K562 (cell line): ENCODE measurements at regions not wholly inside any gene's neighbourhood (a gene's known extent, or its start where the extent isn't known, plus 50 kb on each side); places are given as distances from the start of the nearest gene placed in this dataset.

ENCODE experiments used
- ATAC-seq: fragments of 200-7000 bp; cut with Tn5 transposase; 3 replicates; pipeline ENCODE4 v1.9.1; 2020; ENCODE audit warnings: moderate library complexity
- BruUV-seq: library from RNA; stranded (reverse); fragments of 400-500 nt; replicated peaks from 2 replicates; lab custom pipeline; 2021; lab: Mats Ljungman, UMichigan
- CTCF ChIA-PET: fragments of 300-600 bp; formaldehyde crosslinking; extraction: SDS; loops from one replicate; lab custom pipeline; 2021; ENCODE audit warnings: low intra/inter-chr PET ratio; lab: Yijun Ruan, JAX
- POLR2A ChIA-PET: fragments of 300-600, 350-650 bp; sonication (Branson Sonifier 250); formaldehyde crosslinking; extraction: SDS; loops from one replicate; lab custom pipeline; 2021; ENCODE audit warnings: antibody characterized with exemption, inconsistent platforms; lab: Yijun Ruan, JAX
- DNase-seq, 4 experiments: peaks; one replicate each; pipeline versions ENCODE4 v3.0.0 to v3.0.0-alpha.2; 2011 to 2018; ENCODE audit warnings: low spot score in 3 of 4, mixed read lengths in 3 of 4; ENCODE audit errors: extremely low read depth in 1 of 4
- FAIRE-seq: peaks from 2 replicates; lab custom pipeline; 2011; peaks lifted over from hg19 to GRCh38; lab: Jason Lieb, UNC
- H2AFZ ChIP-seq: 2 replicates; pipeline ENCODE4 v1.6.0; 2011; ENCODE audit warnings: low read depth, low read length, control low read depth, inconsistent platforms
- H3K27ac ChIP-seq: fragments of 200-600 bp; 3 replicates; pipeline ENCODE4 v1.8.0; 2011; ENCODE audit warnings: low read depth, mild to moderate bottlenecking, control low read depth, inconsistent platforms, low read length, moderate library complexity, mixed read lengths; ENCODE audit errors: extremely low read depth
- H3K27me3 ChIP-seq, 2 experiments: fragments of 300-600 bp in 1 of 2; 2 replicates in 1 of 2; 3 replicates in 1 of 2; pipeline versions ENCODE4 v1.6.0 to v1.8.0; 2011; ENCODE audit warnings: inconsistent platforms in 2 of 2, low read length in 2 of 2, mild to moderate bottlenecking in 1 of 2, mixed read lengths in 1 of 2, moderate library complexity in 1 of 2; ENCODE audit not compliant: control insufficient read depth in 2 of 2, insufficient read depth in 2 of 2
- H3K36me3 ChIP-seq: fragments of 300-600 bp; 3 replicates; pipeline ENCODE4 v1.8.0; 2011; ENCODE audit warnings: mild to moderate bottlenecking, low read length, inconsistent platforms; ENCODE audit not compliant: control insufficient read depth, insufficient read depth
- H3K4me1 ChIP-seq, 2 experiments: fragments of 200-600 bp in 1 of 2; replicated peaks in 1 of 2; 2 replicates in 1 of 2; 3 replicates in 1 of 2; pipeline versions ENCODE4 v1.5.1 to v1.8.0; 2011; ENCODE audit warnings: inconsistent platforms in 2 of 2, low read length in 2 of 2, mild to moderate bottlenecking in 1 of 2, mixed read lengths in 1 of 2, moderate library complexity in 1 of 2; ENCODE audit not compliant: control insufficient read depth in 2 of 2, insufficient read depth in 2 of 2
- H3K4me2 ChIP-seq: 2 replicates; pipeline ENCODE4 v1.6.1; 2011; ENCODE audit warnings: low read length, control low read depth, inconsistent platforms, mixed read lengths; ENCODE audit not compliant: insufficient read depth
- H3K4me3 ChIP-seq: fragments of 200-600 bp; sonication (generic), shearing (Covaris generic); 2 replicates; pipeline ENCODE4 v1.5.1; 2016; ENCODE audit warnings: control low read depth, inconsistent platforms
- H3K79me2 ChIP-seq: fragments of 200-600 bp; 3 replicates; pipeline ENCODE4 v1.8.0; 2011; ENCODE audit warnings: low read length, inconsistent platforms; ENCODE audit not compliant: control insufficient read depth, insufficient read depth
- H3K9ac ChIP-seq, 2 experiments: 2 replicates each; pipeline versions ENCODE4 v1.6.0 to v1.6.1; 2011; ENCODE audit warnings: low read depth in 2 of 2, low read length in 2 of 2, control low read depth in 1 of 2, inconsistent platforms in 1 of 2, mild to moderate bottlenecking in 1 of 2, mixed read lengths in 1 of 2; ENCODE audit not compliant: insufficient read depth in 1 of 2
- H3K9me1 ChIP-seq: one replicate; pipeline ENCODE4 v1.6.0; 2011; ENCODE audit warnings: inconsistent platforms, mild to moderate bottlenecking, low read length, moderate library complexity; ENCODE audit not compliant: control insufficient read depth, insufficient read depth
- H3K9me3 ChIP-seq: replicated peaks from 2 replicates; pipeline ENCODE4 v1.5.1; 2011; ENCODE audit warnings: low read depth, low read length, inconsistent platforms; ENCODE audit not compliant: control insufficient read depth, insufficient read depth
- H4K20me1 ChIP-seq: replicated peaks from 2 replicates; pipeline ENCODE4 v1.6.1; 2011; ENCODE audit warnings: low read length, inconsistent platforms, mixed read lengths; ENCODE audit not compliant: control insufficient read depth, insufficient read depth
- CTCF ChIP-seq, 3 experiments: IDR thresholded peaks in 2 of 3; conservative IDR thresholded peaks in 1 of 3; 2 replicates each; pipeline ENCODE4 v1.5.1; 2011 to 2012; ENCODE audit warnings: low read length in 3 of 3, mild to moderate bottlenecking in 3 of 3, control low read depth in 2 of 3, improper control_type of control experiment in 1 of 3, inconsistent platforms in 1 of 3, low read depth in 1 of 3, mixed read lengths in 1 of 3, moderate library complexity in 1 of 3; ENCODE audit not compliant: insufficient read depth in 2 of 3
- E4F1 ChIP-seq: fragments of 250-450 bp; sonication (Bioruptor Pico); IDR thresholded peaks from 2 replicates; pipeline ENCODE4 v1.5.0; 2021; ENCODE audit warnings: mild to moderate bottlenecking, borderline replicate concordance
- RAD21 ChIP-seq, 2 experiments: fragments of 250-450 bp in 1 of 2; fragments of 450-650 bp in 1 of 2; sonication (Bioruptor Pico) in 1 of 2; formaldehyde crosslinking in 1 of 2; IDR thresholded peaks in 1 of 2; conservative IDR thresholded peaks in 1 of 2; 2 replicates each; pipeline versions ENCODE4 v1.4.0 to v1.8.0; 2020 to 2022; ENCODE audit warnings: mild to moderate bottlenecking in 2 of 2, moderate library complexity in 1 of 2
- U2AF2 ChIP-seq: fragments of 200-400 bp; formaldehyde crosslinking; optimal IDR thresholded peaks from 2 replicates; pipeline ENCODE3; 2017; ENCODE audit warnings: low read depth, mild to moderate bottlenecking, low read length
- WGBS: fragments of 100-300 bp; shearing (Covaris generic); methylation state at CpG from one replicate; pipeline ENCODE4 v1.1.6; 2016; ENCODE audit warnings: low coverage, mixed read lengths; ENCODE audit not compliant: insufficient coverage; ENCODE audit errors: missing lambda C conversion rate; 5-methylcytosine and 5-hydroxymethylcytosine counted together
- in situ Hi-C: fragments of 300-500 bp; cut with MboI; formaldehyde crosslinking; loops from 4 replicates; pipeline ENCODE4 v1.15.0; 2018; ENCODE audit warnings: inconsistent platforms, mixed read lengths
- intact Hi-C: fragments of 100-400 bp; cut with micrococcal nuclease; formaldehyde crosslinking; loops from 2 replicates; pipeline ENCODE4 v1.14.2; 2022

GRCh38 chr18:39574897-39575296 is 2009.3 kb upstream of the CELF4 start:
- DNase-seq = no peak
- Histone ChIP-seq H3K36me3 (no peaks in the 10 kb centered on the region), H4K20me1 (no peaks in the 10 kb centered on the region), H3K9me3 (no peaks in the 10 kb centered on the region; the same call in 1 of the 2 replicates), H3K4me3 (no peak overlapping the region), H3K27ac (no peak overlapping the region), H3K4me2 (no peak overlapping the region), H3K9me1 (no peaks in the 10 kb centered on the region), H3K79me2 (no peaks in the 10 kb centered on the region), H2AFZ (no peak overlapping the region), H3K9ac (no peak overlapping the region), H3K27me3 (no peaks in the 10 kb centered on the region), H3K4me1 (no peaks in the 10 kb centered on the region)
- POLR2A ChIA-PET = no interaction called here
- BruUV-seq = no TSS peak
- WGBS = 0% methylated on average over 4 of the region's 4 CpGs
- ATAC-seq = no peak
- intact Hi-C loops = no loop called here
- CTCF ChIA-PET = interaction anchor here (0.7 kb wide), 1 partner anchor 146 kb away, joined by 3 read pairs; no protein-coding TSS in a partner anchor
- in situ Hi-C loops = no loop called here
- TF ChIP-seq E4F1 (CRISPR knock-in tag) = no peak
- FAIRE-seq = no peak

DNA sequence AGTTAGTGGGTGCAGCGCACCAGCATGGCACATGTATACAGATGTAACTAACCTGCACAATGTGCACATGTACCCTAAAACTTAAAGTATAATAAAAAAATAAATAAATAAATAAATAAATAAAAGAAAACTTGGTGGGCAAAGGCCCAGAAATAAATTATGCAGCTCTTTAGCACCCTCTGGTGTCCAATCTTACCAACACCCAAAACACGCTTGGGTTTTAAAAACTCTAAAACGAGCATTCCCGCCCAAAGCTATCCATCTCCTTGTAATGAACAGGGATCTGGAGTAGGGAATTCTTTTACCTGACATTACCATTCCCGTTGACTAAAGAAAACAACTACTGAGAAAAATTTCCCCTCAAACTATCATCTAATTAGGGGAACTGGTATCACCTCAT is 2005.9 kb upstream of the CELF4 start:
- CTCF ChIA-PET = no interaction called here
- Histone ChIP-seq H3K9ac (no peak overlapping the region), H3K79me2 (no peaks in the 10 kb centered on the region), H3K36me3 (no peaks in the 10 kb centered on the region), H4K20me1 (no peaks in the 10 kb centered on the region)
- POLR2A ChIA-PET = no interaction called here
- peak; percentile 8 to 29 (median 19) for DNase-seq
- ATAC-seq = no peak
- TF ChIP-seq RAD21 (CRISPR knock-in tag; conservative IDR thresholded peaks at IDR 0.05 in 1 of 2, IDR thresholded peaks at IDR 0.05 in 1 of 2) = peak; percentile 13 to 25; a peak in 2 of 4 replicates
- TF ChIP-seq U2AF2 = no peak
- TF ChIP-seq CTCF (IDR thresholded peaks at IDR 0.05 in 2 of 3, conservative IDR thresholded peaks at IDR 0.05 in 1 of 3; ENCODE audit: insufficient read depth in 2 of 3, low read depth in 1 of 3, low read length in 3 of 3) = peak in 1 of 3 experiments; percentile 29; a peak in 1 of 6 replicates
- TF ChIP-seq, all 486 proteins: peak for 2
- no peak for FAIRE-seq
- intact Hi-C loops = no loop called here
- Histone ChIP-seq H3K4me1 (no peaks in the 10 kb centered on the region), H3K9me1 (no peaks in the 10 kb centered on the region), H3K27me3 (no peaks in the 10 kb centered on the region), H3K27ac (no peak overlapping the region), H2AFZ (no peak overlapping the region), H3K4me3 (no peak overlapping the region), H3K9me3 (no peaks in the 10 kb centered on the region; the same call in 1 of the 2 replicates), H3K4me2 (no peak overlapping the region)
- WGBS = 0% methylated on average over 5 of the region's 5 CpGs
- BruUV-seq = no TSS peak
- in situ Hi-C loops = no loop called here
